ENCODE measurements at regions not wholly inside any gene's neighbourhood (a gene's known extent, or its start where the extent isn't known, plus 50 kb on each side); places are given as distances from the start of the nearest gene placed in this dataset.

- no peak for TF ChIP-seq POLR2A (IDR thresholded peaks at IDR 0.05)
- TF ChIP-seq CTCF (IDR thresholded peaks at IDR 0.05), result no peak
These were observed 102.8 kb upstream of the ZNF469 start for GRCh38 chr16:88279998-88280397.
